Heart left ventricle (tissue), 16 donors: ENCODE measurements at regions not wholly inside any gene's neighbourhood (a gene's known extent, or its start where the extent isn't known, plus 50 kb on each side); places are given as distances from the start of the nearest gene placed in this dataset.

Source experiments
- ATAC-seq, 4 donors: fragments of 200-7000 bp; cut with Tn5 transposase; one replicate each; pipeline ENCODE4 v1.9.1; 2020 to 2022; ENCODE audit warnings: moderate library complexity in 4 of 4, mild to moderate bottlenecking in 3 of 4, moderate number of reproducible peaks in 1 of 4
- DNase-seq, 5 donors: peaks; one replicate each; pipeline ENCODE4 v3.0.0-alpha.2; 2020
- H3K27ac ChIP-seq, 12 donors: fragments of 200-600 bp; sonication (generic) in 4 of 12; one replicate each; pipeline versions ENCODE4 v1.5.0 to v1.8.0; 2016 to 2022; ENCODE audit warnings: mild to moderate bottlenecking in 2 of 12
- H3K27me3 ChIP-seq, 9 donors: fragments of 200-600 bp; sonication (generic) in 2 of 9; one replicate each; pipeline versions ENCODE4 v1.5.1 to v1.8.0; 2016 to 2022; ENCODE audit warnings: mild to moderate bottlenecking in 3 of 9
- H3K36me3 ChIP-seq, 9 donors: fragments of 200-600 bp; sonication (generic) in 2 of 9; one replicate each; pipeline versions ENCODE4 v1.5.0 to v1.8.0; 2018 to 2022; ENCODE audit warnings: mild to moderate bottlenecking in 2 of 9
- H3K4me1 ChIP-seq, 12 donors: fragments of 200-600 bp; sonication (generic) in 4 of 12; one replicate each; pipeline versions ENCODE4 v1.5.0 to v1.8.0; 2016 to 2022; ENCODE audit warnings: mild to moderate bottlenecking in 3 of 12
- H3K4me3 ChIP-seq, 12 donors: fragments of 200-600 bp; sonication (generic) in 4 of 12; one replicate each; pipeline versions ENCODE4 v1.5.0 to v1.8.0; 2017 to 2022; ENCODE audit warnings: mild to moderate bottlenecking in 9 of 12, moderate library complexity in 4 of 12
- H3K9me3 ChIP-seq, 12 donors: fragments of 200-600 bp; sonication (generic) in 4 of 12; one replicate each; pipeline versions ENCODE4 v1.5.0 to v1.8.0; 2016 to 2022; ENCODE audit warnings: mild to moderate bottlenecking in 1 of 12
- CTCF ChIP-seq, 12 donors: fragments of 200-600 bp; sonication (generic) in 4 of 12; IDR thresholded peaks; one replicate each; pipeline versions ENCODE4 v1.5.0 to v1.8.0; 2018 to 2022; ENCODE audit warnings: antibody characterized with exemption in 12 of 12, mild to moderate bottlenecking in 5 of 12
- POLR2A ChIP-seq, 2 donors: fragments of 450-650 bp; IDR thresholded peaks; one replicate each; pipeline ENCODE4 v1.6.1; 2017; ENCODE audit warnings: antibody characterized with exemption in 2 of 2, mild to moderate bottlenecking in 2 of 2, moderate library complexity in 2 of 2
- WGBS, 4 donors: extraction: QIAGEN DNeasy Blood & Tissue Kit in 2 of 4; methylation state at CpG; one replicate each; pipeline versions ENCODE4 v1.1.5 to v1.1.7; 2013 to 2018; 5-methylcytosine and 5-hydroxymethylcytosine counted together
- intact Hi-C, 10 donors: fragments of 100-400 bp; cut with DNase I; formaldehyde crosslinking; loops; one replicate each; pipeline versions ENCODE4 v1.11.1 to v1.14.2; 2022
- donor health status: ischemic (EF 13 %, LVEDD 7.1; RV severe dilation, severe dysfunction).
- donor health status: healthy with polysubstance abuse.
- donor health status: DM: no; HTN: yes; CAD: no.
- donor health status: DM: no; HTN: no; CAD: no.
- donor health status: ischemic (EF 25% LVEDD 6.9; RV normal size, moderate dysfunction).
- donor health status: ischemic (EF 25% LVEDD 5.7; RV mildly dilated, moderate dysfunction).
- donor health status: healthy.
- donor health status: DM: yes; HTN: yes; CAD: no.
- donor health status: ischemic (EF 35%, LVEDD 5.7; RV mildly dilated, moderate dysfunction).
- donor health status: nonischemic (EF 11% LVEDD 7.7; RV severe dilation, severe dysfunction).
- donor health status: DM: yes; HTN: yes; CAD: no.
- donor health status: PGD.
- donor health status: ischemic (EF 29% LVEDD 5.4; RV normal size, mild dysfunction).
- donor health status: nonischemic (EF 23%, LVEDD 6.1; RV moderate dilation, normal function).

- DNase-seq = no peak
- no peaks in the 10 kb centered on the region for H3K36me3 ChIP-seq
- H3K4me3 ChIP-seq = no peak overlapping the region
- no peak overlapping the region for H3K27ac ChIP-seq
- WGBS, 4 donors = 94 to 97% (median 95%) methylated on average over 3 of the region's 3 CpGs
- no peaks in the 10 kb centered on the region for H3K27me3 ChIP-seq
- H3K9me3 ChIP-seq = no peaks in the 10 kb centered on the region
- H3K4me1 ChIP-seq = peaks cover 0 to 3% (median 0%) of the 10 kb centered on the region in 12 donors
- no peak for TF ChIP-seq CTCF (IDR thresholded peaks at IDR 0.05)
- TF ChIP-seq POLR2A (IDR thresholded peaks at IDR 0.05) = no peak
- ATAC-seq = no peak
- intact Hi-C loops = no loop called here
These were observed 527.1 kb upstream of the MARCKS start for GRCh38 chr6:113329942-113330635.

GRCh38 chr6:113330636-113330946 lies 526.6 kb upstream of the MARCKS start:
- no peak for TF ChIP-seq CTCF (IDR thresholded peaks at IDR 0.05)
- no peak for TF ChIP-seq POLR2A (IDR thresholded peaks at IDR 0.05)
- WGBS, 4 donors = 89 to 93% (median 93%) methylated on average over 2 of the region's 2 CpGs
- Histone ChIP-seq H3K4me1 (peaks cover 0 to 3% (median 0%) of the 10 kb centered on the region in 12 donors), H3K27me3 (no peaks in the 10 kb centered on the region), H3K4me3 (no peak overlapping the region), H3K9me3 (no peaks in the 10 kb centered on the region), H3K27ac (no peak overlapping the region), H3K36me3 (no peaks in the 10 kb centered on the region)
- intact Hi-C loops = no loop called here
- ATAC-seq (no peak), DNase-seq (no peak)

DNA sequence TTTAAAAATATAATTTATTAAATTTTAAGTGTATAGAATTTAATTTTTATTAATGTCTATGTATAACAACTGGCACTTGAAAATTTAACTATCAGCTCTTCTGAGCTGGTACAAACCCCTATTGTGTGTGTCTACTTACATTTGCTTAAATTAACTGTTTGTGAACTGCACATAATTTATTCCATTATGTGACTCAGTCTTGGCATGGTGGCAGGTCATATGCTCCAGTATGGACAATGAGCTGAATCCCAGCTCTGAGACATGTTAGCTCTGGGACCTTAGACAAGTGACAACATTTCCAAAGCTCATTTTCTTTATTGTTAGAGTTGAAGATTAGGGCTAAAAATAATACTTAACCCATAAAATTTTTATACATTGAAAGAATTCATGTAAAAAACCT lies 526.1 kb upstream of the MARCKS start:
- Histone ChIP-seq H3K4me3 (no peak overlapping the region), H3K9me3 (no peaks in the 10 kb centered on the region), H3K36me3 (no peaks in the 10 kb centered on the region), H3K27ac (no peak overlapping the region), H3K27me3 (no peaks in the 10 kb centered on the region), H3K4me1 (peaks cover 0 to 3% (median 0%) of the 10 kb centered on the region in 12 donors)
- no peak for ATAC-seq
- no peak for TF ChIP-seq CTCF (IDR thresholded peaks at IDR 0.05)
- TF ChIP-seq POLR2A (IDR thresholded peaks at IDR 0.05) = no peak
- no peak for DNase-seq
- intact Hi-C loops = no loop called here

- intact Hi-C loops = no loop called here
- Histone ChIP-seq H3K36me3 (no peaks in the 10 kb centered on the region), H3K4me3 (no peak overlapping the region), H3K9me3 (no peaks in the 10 kb centered on the region), H3K4me1 (peaks cover 0 to 5% (median 0%) of the 10 kb centered on the region in 12 donors), H3K27me3 (no peaks in the 10 kb centered on the region), H3K27ac (no peak overlapping the region)
- TF ChIP-seq CTCF (IDR thresholded peaks at IDR 0.05) (no peak), POLR2A (IDR thresholded peaks at IDR 0.05) (no peak)
- DNase-seq (no peak), ATAC-seq (no peak)
These were observed 518.5 kb upstream of the MARCKS start for GRCh38 chr6:113338644-113339043.
